ENCODE measurements at regions not wholly inside any gene's neighbourhood (a gene's known extent, or its start where the extent isn't known, plus 50 kb on each side); places are given as distances from the start of the nearest gene placed in this dataset.

GRCh38 chr17:77444984-77445759 lies 304.4 kb downstream of the SEC14L1 start:
- DNase-seq (ENCODE audit: low spot score): peak; percentile 84

- DNase-seq (ENCODE audit: low spot score): no peak
These were observed 305.2 kb downstream of the SEC14L1 start for GRCh38 chr17:77445760-77446532.

- DNase-seq (ENCODE audit: low spot score): no peak
These were observed 306.3 kb downstream of the SEC14L1 start for GRCh38 chr17:77446940-77447634.

GRCh38 chr17:77449373-77449907 lies 308.7 kb downstream of the SEC14L1 start:
- DNase-seq (ENCODE audit: low spot score): no peak

- DNase-seq (ENCODE audit: low spot score): no peak
These were observed 309.4 kb downstream of the SEC14L1 start for GRCh38 chr17:77449908-77450741.

GRCh38 chr17:77450742-77451244 lies 310.0 kb downstream of the SEC14L1 start:
- no peak for DNase-seq (ENCODE audit: low spot score)

- peak; percentile 65 for DNase-seq (ENCODE audit: low spot score)
These were observed 310.6 kb downstream of the SEC14L1 start for GRCh38 chr17:77451245-77451893.

- DNase-seq (ENCODE audit: low spot score): no peak
These were observed 311.4 kb downstream of the SEC14L1 start for GRCh38 chr17:77451894-77452852.

GRCh38 chr17:77453613-77454241 lies 313.0 kb downstream of the SEC14L1 start:
- DNase-seq (ENCODE audit: low spot score): no peak

- no peak for DNase-seq (ENCODE audit: low spot score)
These were observed 313.7 kb downstream of the SEC14L1 start for GRCh38 chr17:77454242-77455095.

- DNase-seq (ENCODE audit: low spot score): no peak
These were observed 314.5 kb downstream of the SEC14L1 start for GRCh38 chr17:77455111-77455890.

- DNase-seq (ENCODE audit: low spot score): no peak
These were observed 315.1 kb downstream of the SEC14L1 start for GRCh38 chr17:77455891-77456260.

GRCh38 chr17:77456271-77456950 lies 315.6 kb downstream of the SEC14L1 start:
- no peak for DNase-seq (ENCODE audit: low spot score)

- peak; percentile 64 for DNase-seq (ENCODE audit: low spot score)
These were observed 316.3 kb downstream of the SEC14L1 start for GRCh38 chr17:77456951-77457548.

GRCh38 chr17:77457572-77458201 lies 316.9 kb downstream of the SEC14L1 start:
- DNase-seq (ENCODE audit: low spot score): no peak
